OCI-LY3 (cell line): ENCODE measurements at regions not wholly inside any gene's neighbourhood (a gene's known extent, or its start where the extent isn't known, plus 50 kb on each side); places are given as distances from the start of the nearest gene placed in this dataset.

Experiments
- H2AFZ ChIP-seq: fragments of 200-600, 300-600 bp; shearing (Covaris generic); 2 replicates; pipeline ENCODE4 v1.6.0; 2014; ENCODE audit warnings: antibody characterized with exemption, low read depth, low read length
- H3K27ac ChIP-seq: fragments of 200-600, 300-600 bp; sonication (generic); 2 replicates; pipeline ENCODE4 v1.5.1; 2014; ENCODE audit warnings: mild to moderate bottlenecking, low read length, moderate library complexity, mixed read lengths
- H3K27me3 ChIP-seq: fragments of 200-600, 300-600 bp; sonication (generic); 2 replicates; pipeline ENCODE4 v1.6.1; 2014; ENCODE audit warnings: low read depth, low read length, mixed read lengths
- H3K36me3 ChIP-seq: fragments of 200-600, 300-600 bp; sonication (generic); replicated peaks from 2 replicates; pipeline ENCODE3; 2014; ENCODE audit warnings: low read depth, low read length, mixed read lengths
- H3K4me1 ChIP-seq: fragments of 300-600, 200-600 bp; sonication (generic); 2 replicates; pipeline ENCODE4 v1.6.1; 2014; ENCODE audit warnings: low read length, mixed read lengths
- H3K4me2 ChIP-seq: fragments of 200-600, 300-600 bp; sonication (generic); 2 replicates; pipeline ENCODE4 v1.6.1; 2014; ENCODE audit warnings: low read length, mixed read lengths
- H3K4me3 ChIP-seq: fragments of 300-600, 200-600 bp; sonication (generic); 2 replicates; pipeline ENCODE4 v1.5.1; 2014; ENCODE audit warnings: antibody characterized with exemption, mild to moderate bottlenecking, low read length, moderate library complexity
- H3K79me2 ChIP-seq: fragments of 300-600, 200-600 bp; shearing (Covaris generic); 2 replicates; pipeline ENCODE4 v1.6.1; 2014; ENCODE audit warnings: mild to moderate bottlenecking, low read length, mixed read lengths
- H3K9ac ChIP-seq: fragments of 300-600, 200-600 bp; shearing (Covaris generic); 2 replicates; pipeline ENCODE4 v1.6.0; 2014; ENCODE audit warnings: mild to moderate bottlenecking, low read length, moderate library complexity
- H3K9me3 ChIP-seq: fragments of 200-600, 300-600 bp; shearing (Covaris generic); 2 replicates; pipeline ENCODE4 v1.6.1; 2014; ENCODE audit warnings: low read length, mixed read lengths; ENCODE audit not compliant: insufficient read depth
- H4K20me1 ChIP-seq: fragments of 200-600, 300-600 bp; sonication (generic); 2 replicates; pipeline ENCODE4 v1.6.1; 2016; ENCODE audit warnings: low read length, mixed read lengths; ENCODE audit not compliant: insufficient read depth
- CTCF ChIP-seq: fragments of 200-600, 300-600 bp; sonication (generic); IDR thresholded peaks from 2 replicates; pipeline ENCODE4 v1.5.1; 2014; ENCODE audit warnings: antibody characterized with exemption, low read length, low read depth
- EZH2phosphoT487 ChIP-seq: fragments of 200-600 bp; shearing (Covaris generic); IDR thresholded peaks from 2 replicates; pipeline ENCODE4 v1.6.1; 2018; ENCODE audit warnings: antibody characterized with exemption, mixed run types, low read depth

- Histone ChIP-seq H3K36me3 (no peaks in the 10 kb centered on the region), H3K9ac (no peak overlapping the region), H2AFZ (no peak overlapping the region), H3K79me2 (no peaks in the 10 kb centered on the region), H3K9me3 (no peaks in the 10 kb centered on the region), H3K27ac (no peak overlapping the region), H3K4me1 (no peaks in the 10 kb centered on the region), H3K4me2 (no peak overlapping the region), H4K20me1 (no peaks in the 10 kb centered on the region), H3K27me3 (no peaks in the 10 kb centered on the region), H3K4me3 (no peak overlapping the region)
- no peak for TF ChIP-seq EZH2phosphoT487
- TF ChIP-seq CTCF = peak; percentile 41
These were observed 362.5 kb upstream of the TRAM1L1 start for GRCh38 chr4:117447925-117448324.

GRCh38 chr4:117455088-117455487, 369.7 kb upstream of the TRAM1L1 start:
- Histone ChIP-seq H3K4me3 (no peak overlapping the region), H3K36me3 (no peaks in the 10 kb centered on the region), H3K9me3 (no peaks in the 10 kb centered on the region), H3K27me3 (no peaks in the 10 kb centered on the region), H3K27ac (no peak overlapping the region), H3K4me1 (no peaks in the 10 kb centered on the region), H4K20me1 (no peaks in the 10 kb centered on the region), H3K4me2 (no peak overlapping the region), H2AFZ (no peak overlapping the region), H3K79me2 (no peaks in the 10 kb centered on the region), H3K9ac (no peak overlapping the region)
- TF ChIP-seq CTCF = no peak
- no peak for TF ChIP-seq EZH2phosphoT487

GRCh38 chr4:117466388-117466787, 381.0 kb upstream of the TRAM1L1 start:
- no peaks in the 10 kb centered on the region for H3K9me3 ChIP-seq
- no peaks in the 10 kb centered on the region for H3K79me2 ChIP-seq
- H3K4me1 ChIP-seq = peaks cover 3% of the 10 kb centered on the region; the same call in 1 of the 2 replicates
- no peak overlapping the region for H3K9ac ChIP-seq
- H3K4me3 ChIP-seq = no peak overlapping the region
- no peaks in the 10 kb centered on the region for H3K36me3 ChIP-seq
- TF ChIP-seq CTCF (no peak), EZH2phosphoT487 (no peak)
- no peak overlapping the region for H3K27ac ChIP-seq
- H2AFZ ChIP-seq = no peak overlapping the region
- no peak overlapping the region for H3K4me2 ChIP-seq
- no peaks in the 10 kb centered on the region for H4K20me1 ChIP-seq
- no peaks in the 10 kb centered on the region for H3K27me3 ChIP-seq

- H3K9ac ChIP-seq = no peak overlapping the region
- no peak overlapping the region for H3K4me2 ChIP-seq
- H4K20me1 ChIP-seq = no peaks in the 10 kb centered on the region
- H3K27me3 ChIP-seq = no peaks in the 10 kb centered on the region
- no peak overlapping the region for H3K4me3 ChIP-seq
- peaks cover 4% of the 10 kb centered on the region for H3K36me3 ChIP-seq
- no peak for TF ChIP-seq CTCF
- H2AFZ ChIP-seq = no peak overlapping the region
- H3K4me1 ChIP-seq = peaks cover 3% of the 10 kb centered on the region; the same call in 1 of the 2 replicates
- H3K9me3 ChIP-seq = no peaks in the 10 kb centered on the region
- no peaks in the 10 kb centered on the region for H3K79me2 ChIP-seq
- H3K27ac ChIP-seq = no peak overlapping the region
These were observed 382.0 kb upstream of the TRAM1L1 start for GRCh38 chr4:117467404-117467803.
